Mesenchymal stem cell (in vitro differentiated cells and primary cell): ENCODE measurements at regions not wholly inside any gene's neighbourhood (a gene's known extent, or its start where the extent isn't known, plus 50 kb on each side); places are given as distances from the start of the nearest gene placed in this dataset.
A peak's percentile ranks its signal among the peaks of the same experiment; 100 is the strongest.

Experiments used
- DNase-seq: peaks from one replicate; pipeline ENCODE4 v3.0.0-alpha.2; 2013
- H2AFZ ChIP-seq: one replicate; pipeline ENCODE4 v1.6.1; 2013; ENCODE audit warnings: low read depth, mild to moderate bottlenecking, control low read depth, inconsistent platforms, low read length, moderate library complexity
- H2AK5ac ChIP-seq: 2 replicates; pipeline ENCODE4 v1.6.1; 2013; ENCODE audit warnings: low read length, moderate library complexity, mild to moderate bottlenecking, inconsistent platforms; ENCODE audit not compliant: severe bottlenecking
- H2BK120ac ChIP-seq: one replicate; pipeline ENCODE4 v1.6.1; 2013; ENCODE audit warnings: low read depth, mild to moderate bottlenecking, inconsistent platforms, low read length, moderate library complexity
- H2BK12ac ChIP-seq, 2 experiments: one replicate each; pipeline ENCODE4 v1.6.1; 2013; ENCODE audit warnings: inconsistent platforms in 2 of 2, low read length in 2 of 2, mild to moderate bottlenecking in 2 of 2, moderate library complexity in 2 of 2, control low read depth in 1 of 2
- H2BK15ac ChIP-seq: one replicate; pipeline ENCODE4 v1.6.1; 2013; ENCODE audit warnings: mild to moderate bottlenecking, low read depth, inconsistent platforms; ENCODE audit not compliant: poor library complexity, severe bottlenecking
- H2BK5ac ChIP-seq: 2 replicates; pipeline ENCODE4 v1.6.1; 2013; ENCODE audit warnings: low read depth, mild to moderate bottlenecking, low read length, control low read depth, inconsistent platforms; ENCODE audit not compliant: poor library complexity, severe bottlenecking
- H3K14ac ChIP-seq, 2 experiments: one replicate each; pipeline ENCODE4 v1.6.1; 2013; ENCODE audit warnings: inconsistent platforms in 2 of 2, low read length in 2 of 2, control low read depth in 1 of 2, mild to moderate bottlenecking in 1 of 2, moderate library complexity in 1 of 2
- H3K18ac ChIP-seq, 2 experiments: one replicate each; pipeline ENCODE4 v1.6.1; 2013; ENCODE audit warnings: inconsistent platforms in 2 of 2, low read length in 2 of 2, control low read depth in 1 of 2, low read depth in 1 of 2, mild to moderate bottlenecking in 1 of 2
- H3K23ac ChIP-seq, 2 experiments: one replicate each; pipeline ENCODE4 v1.6.1; 2013; ENCODE audit warnings: inconsistent platforms in 2 of 2, low read length in 2 of 2, mild to moderate bottlenecking in 2 of 2, moderate library complexity in 2 of 2, control low read depth in 1 of 2
- H3K27ac ChIP-seq: 2 replicates; pipeline ENCODE4 v1.5.1; 2013; ENCODE audit warnings: mild to moderate bottlenecking, moderate library complexity, low read length, control low read depth, inconsistent platforms; ENCODE audit not compliant: poor library complexity, severe bottlenecking
- H3K27me3 ChIP-seq, 2 experiments: 2 replicates each; pipeline versions ENCODE4 v1.6.1 to v1.7.0; 2013; ENCODE audit warnings: low read length in 2 of 2, mild to moderate bottlenecking in 2 of 2, moderate library complexity in 2 of 2, control low read depth in 1 of 2, inconsistent platforms in 1 of 2; ENCODE audit not compliant: control insufficient read depth in 1 of 2, insufficient read depth in 1 of 2
- H3K36me3 ChIP-seq, 2 experiments: 2 replicates each; pipeline versions ENCODE4 v1.6.1 to v1.7.0; 2013; ENCODE audit warnings: low read length in 2 of 2, control low read depth in 1 of 2, inconsistent platforms in 1 of 2, low read depth in 1 of 2, mild to moderate bottlenecking in 1 of 2; ENCODE audit not compliant: insufficient read depth in 2 of 2, control insufficient read depth in 1 of 2
- H3K4ac ChIP-seq, 2 experiments: one replicate each; pipeline ENCODE4 v1.6.1; 2013; ENCODE audit warnings: inconsistent platforms in 2 of 2, low read length in 2 of 2, mild to moderate bottlenecking in 2 of 2, moderate library complexity in 2 of 2, control low read depth in 1 of 2, low read depth in 1 of 2
- H3K4me1 ChIP-seq: 2 replicates; pipeline ENCODE4 v1.6.1; 2013; ENCODE audit warnings: low read depth, low read length, control low read depth; ENCODE audit not compliant: control insufficient read depth, insufficient read depth
- H3K4me2 ChIP-seq: 2 replicates; pipeline ENCODE4 v1.6.1; 2013; ENCODE audit warnings: low read length, mild to moderate bottlenecking, inconsistent platforms; ENCODE audit not compliant: poor library complexity, severe bottlenecking
- H3K4me3 ChIP-seq, 2 experiments: 2 replicates each; pipeline versions ENCODE4 v1.5.1 to v1.7.0; 2013; ENCODE audit warnings: low read length in 2 of 2, mild to moderate bottlenecking in 2 of 2, control low read depth in 1 of 2, low read depth in 1 of 2; ENCODE audit not compliant: insufficient read depth in 1 of 2
- H3K79me1 ChIP-seq: replicated peaks from 2 replicates; pipeline ENCODE4 v1.6.1; 2013; ENCODE audit warnings: mild to moderate bottlenecking, control low read depth, low read length, inconsistent platforms; ENCODE audit not compliant: poor library complexity, severe bottlenecking
- H3K9ac ChIP-seq: 2 replicates; pipeline ENCODE4 v1.7.0; 2013; ENCODE audit warnings: mild to moderate bottlenecking, low read length, moderate library complexity
- H3K9me3 ChIP-seq: 2 replicates; pipeline ENCODE4 v1.7.0; 2013; ENCODE audit warnings: mild to moderate bottlenecking, low read length; ENCODE audit not compliant: control insufficient read depth
- H4K8ac ChIP-seq: one replicate; pipeline ENCODE4 v1.6.1; 2013; ENCODE audit warnings: inconsistent platforms, mild to moderate bottlenecking, low read length, moderate library complexity
- H4K91ac ChIP-seq: one replicate; pipeline ENCODE4 v1.6.1; 2013; ENCODE audit warnings: mild to moderate bottlenecking, low read length, inconsistent platforms
- WGBS: methylation state at CpG from one replicate; pipeline ENCODE4 v1.1.7; 2013; ENCODE audit warnings: mixed read lengths; 5-methylcytosine and 5-hydroxymethylcytosine counted together

GRCh38 chr10:78584681-78585080, 484.1 kb upstream of the ZMIZ1 start:
- Histone ChIP-seq H2BK120ac (no peak overlapping the region), H3K18ac (no peak overlapping the region)
- 21% methylated on average over 4 of the region's 7 CpGs for WGBS

GRCh38 chr10:78585952-78586351, 482.8 kb upstream of the ZMIZ1 start:
- Histone ChIP-seq H4K8ac (no peak overlapping the region), H3K27ac (no peak overlapping the region), H3K9me3 (no peaks in the 10 kb centered on the region), H3K14ac (no peak overlapping the region), H2BK120ac (no peak overlapping the region), H3K79me1 (no peaks in the 10 kb centered on the region), H3K18ac (no peak overlapping the region), H4K91ac (no peak overlapping the region), H3K4ac (no peak overlapping the region), H3K4me1 (peaks cover 6% of the 10 kb centered on the region), H2BK5ac (no peak overlapping the region), H2BK15ac (no peak overlapping the region), H3K4me3 (no peak overlapping the region), H3K23ac (no peak overlapping the region), H2BK12ac (no peak overlapping the region), H3K27me3 (no peaks in the 10 kb centered on the region), H3K9ac (no peak overlapping the region), H3K4me2 (no peak overlapping the region), H3K36me3 (no peaks in the 10 kb centered on the region), H2AFZ (no peak overlapping the region), H2AK5ac (no peak overlapping the region)
- 100% methylated on average over 3 of the region's 4 CpGs for WGBS
- DNase-seq: no peak

More at GRCh38 chr10:78584681-78585080, 484.1 kb upstream of the ZMIZ1 start:
- Histone ChIP-seq H3K27ac (no peak overlapping the region), H3K4me2 (no peak overlapping the region), H3K79me1 (no peaks in the 10 kb centered on the region), H2AK5ac (no peak overlapping the region), H3K4ac (no peak overlapping the region), H2AFZ (no peak overlapping the region), H3K27me3 (no peaks in the 10 kb centered on the region), H4K91ac (no peak overlapping the region), H3K9ac (no peak overlapping the region), H2BK5ac (no peak overlapping the region), H3K23ac (no peak overlapping the region), H2BK15ac (no peak overlapping the region), H3K14ac (no peak overlapping the region), H3K4me3 (no peak overlapping the region), H3K9me3 (no peaks in the 10 kb centered on the region), H3K36me3 (no peaks in the 10 kb centered on the region), H2BK12ac (no peak overlapping the region), H3K4me1 (peaks cover 6% of the 10 kb centered on the region), H4K8ac (no peak overlapping the region)
- DNase-seq: no peak

GRCh38 chr10:78588194-78588811, 480.5 kb upstream of the ZMIZ1 start:
- Histone ChIP-seq H3K9ac (no peak overlapping the region), H3K23ac (no peak overlapping the region), H3K4me1 (peaks cover 6% of the 10 kb centered on the region), H3K9me3 (no peaks in the 10 kb centered on the region), H2BK120ac (no peak overlapping the region), H2AK5ac (no peak overlapping the region), H3K27me3 (no peaks in the 10 kb centered on the region), H2AFZ (no peak overlapping the region), H2BK15ac (no peak overlapping the region), H3K14ac (no peak overlapping the region), H3K4me2 (no peak overlapping the region), H2BK5ac (no peak overlapping the region), H4K8ac (no peak overlapping the region), H3K18ac (no peak overlapping the region), H3K79me1 (no peaks in the 10 kb centered on the region), H4K91ac (no peak overlapping the region), H3K36me3 (no peaks in the 10 kb centered on the region), H3K4ac (no peak overlapping the region), H3K4me3 (no peak overlapping the region), H3K27ac (no peak overlapping the region), H2BK12ac (no peak overlapping the region)
- DNase-seq: peak; percentile 67
- WGBS: 31% methylated on average over 7 of the region's 9 CpGs

- no peak overlapping the region for H2BK12ac ChIP-seq
- no peak overlapping the region for H3K9ac ChIP-seq
- no peak for DNase-seq
- H3K14ac ChIP-seq: no peak overlapping the region
- peaks cover under 1% of the 10 kb centered on the region for H3K4me1 ChIP-seq
- no peak overlapping the region for H2AK5ac ChIP-seq
- H2AFZ ChIP-seq: no peak overlapping the region
- H3K18ac ChIP-seq: no peak overlapping the region
- H2BK15ac ChIP-seq: no peak overlapping the region
- no peaks in the 10 kb centered on the region for H3K79me1 ChIP-seq
- no peak overlapping the region for H3K4ac ChIP-seq
- no peak overlapping the region for H2BK120ac ChIP-seq
- H3K4me2 ChIP-seq: no peak overlapping the region
- H3K27ac ChIP-seq: no peak overlapping the region
- no peaks in the 10 kb centered on the region for H3K9me3 ChIP-seq
- H4K91ac ChIP-seq: no peak overlapping the region
- no peak overlapping the region for H3K23ac ChIP-seq
- no peak overlapping the region for H3K4me3 ChIP-seq
- 90% methylated on average over 3 of the region's 3 CpGs for WGBS
- H4K8ac ChIP-seq: no peak overlapping the region
- no peak overlapping the region for H2BK5ac ChIP-seq
- no peaks in the 10 kb centered on the region for H3K27me3 ChIP-seq
- H3K36me3 ChIP-seq: no peaks in the 10 kb centered on the region
Measured at GRCh38 chr10:78589687-78590086, 479.1 kb upstream of the ZMIZ1 start.
